ENCODE measurements at regions not wholly inside any gene's neighbourhood (a gene's known extent, or its start where the extent isn't known, plus 50 kb on each side); places are given as distances from the start of the nearest gene placed in this dataset.
A peak's percentile ranks its signal among the peaks of the same experiment; 100 is the strongest.

GRCh38 chr1:199113265-199113869 lies 474.5 kb downstream of the PTPRC start:
- TF ChIP-seq, protein P1, sequence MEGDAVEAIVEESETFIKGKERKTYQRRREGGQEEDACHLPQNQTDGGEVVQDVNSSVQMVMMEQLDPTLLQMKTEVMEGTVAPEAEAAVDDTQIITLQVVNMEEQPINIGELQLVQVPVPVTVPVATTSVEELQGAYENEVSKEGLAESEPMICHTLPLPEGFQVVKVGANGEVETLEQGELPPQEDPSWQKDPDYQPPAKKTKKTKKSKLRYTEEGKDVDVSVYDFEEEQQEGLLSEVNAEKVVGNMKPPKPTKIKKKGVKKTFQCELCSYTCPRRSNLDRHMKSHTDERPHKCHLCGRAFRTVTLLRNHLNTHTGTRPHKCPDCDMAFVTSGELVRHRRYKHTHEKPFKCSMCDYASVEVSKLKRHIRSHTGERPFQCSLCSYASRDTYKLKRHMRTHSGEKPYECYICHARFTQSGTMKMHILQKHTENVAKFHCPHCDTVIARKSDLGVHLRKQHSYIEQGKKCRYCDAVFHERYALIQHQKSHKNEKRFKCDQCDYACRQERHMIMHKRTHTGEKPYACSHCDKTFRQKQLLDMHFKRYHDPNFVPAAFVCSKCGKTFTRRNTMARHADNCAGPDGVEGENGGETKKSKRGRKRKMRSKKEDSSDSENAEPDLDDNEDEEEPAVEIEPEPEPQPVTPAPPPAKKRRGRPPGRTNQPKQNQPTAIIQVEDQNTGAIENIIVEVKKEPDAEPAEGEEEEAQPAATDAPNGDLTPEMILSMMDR (IDR thresholded peaks at IDR 0.05; ENCODE audit: insufficient read depth, low read length), result peak; percentile 93
- TF ChIP-seq, protein P2, sequence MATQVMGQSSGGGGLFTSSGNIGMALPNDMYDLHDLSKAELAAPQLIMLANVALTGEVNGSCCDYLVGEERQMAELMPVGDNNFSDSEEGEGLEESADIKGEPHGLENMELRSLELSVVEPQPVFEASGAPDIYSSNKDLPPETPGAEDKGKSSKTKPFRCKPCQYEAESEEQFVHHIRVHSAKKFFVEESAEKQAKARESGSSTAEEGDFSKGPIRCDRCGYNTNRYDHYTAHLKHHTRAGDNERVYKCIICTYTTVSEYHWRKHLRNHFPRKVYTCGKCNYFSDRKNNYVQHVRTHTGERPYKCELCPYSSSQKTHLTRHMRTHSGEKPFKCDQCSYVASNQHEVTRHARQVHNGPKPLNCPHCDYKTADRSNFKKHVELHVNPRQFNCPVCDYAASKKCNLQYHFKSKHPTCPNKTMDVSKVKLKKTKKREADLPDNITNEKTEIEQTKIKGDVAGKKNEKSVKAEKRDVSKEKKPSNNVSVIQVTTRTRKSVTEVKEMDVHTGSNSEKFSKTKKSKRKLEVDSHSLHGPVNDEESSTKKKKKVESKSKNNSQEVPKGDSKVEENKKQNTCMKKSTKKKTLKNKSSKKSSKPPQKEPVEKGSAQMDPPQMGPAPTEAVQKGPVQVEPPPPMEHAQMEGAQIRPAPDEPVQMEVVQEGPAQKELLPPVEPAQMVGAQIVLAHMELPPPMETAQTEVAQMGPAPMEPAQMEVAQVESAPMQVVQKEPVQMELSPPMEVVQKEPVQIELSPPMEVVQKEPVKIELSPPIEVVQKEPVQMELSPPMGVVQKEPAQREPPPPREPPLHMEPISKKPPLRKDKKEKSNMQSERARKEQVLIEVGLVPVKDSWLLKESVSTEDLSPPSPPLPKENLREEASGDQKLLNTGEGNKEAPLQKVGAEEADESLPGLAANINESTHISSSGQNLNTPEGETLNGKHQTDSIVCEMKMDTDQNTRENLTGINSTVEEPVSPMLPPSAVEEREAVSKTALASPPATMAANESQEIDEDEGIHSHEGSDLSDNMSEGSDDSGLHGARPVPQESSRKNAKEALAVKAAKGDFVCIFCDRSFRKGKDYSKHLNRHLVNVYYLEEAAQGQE (IDR thresholded peaks at IDR 0.05; ENCODE audit: insufficient replicate concordance, low read depth), result no peak
- TF ChIP-seq SPI1 (IDR thresholded peaks at IDR 0.05; ENCODE audit: borderline replicate concordance, low read depth) (no peak), POLR2AphosphoS5 (IDR thresholded peaks at IDR 0.05; ENCODE audit: low read depth) (no peak)

Data from HL-60 (cell line).